ENCODE measurements at regions not wholly inside any gene's neighbourhood (a gene's known extent, or its start where the extent isn't known, plus 50 kb on each side); places are given as distances from the start of the nearest gene placed in this dataset.
"Not testable (repeated sequence)": the region's sequence is repeated elsewhere in the genome, so short reads cannot be mapped to it uniquely, and the experiment has no call there.

DNA sequence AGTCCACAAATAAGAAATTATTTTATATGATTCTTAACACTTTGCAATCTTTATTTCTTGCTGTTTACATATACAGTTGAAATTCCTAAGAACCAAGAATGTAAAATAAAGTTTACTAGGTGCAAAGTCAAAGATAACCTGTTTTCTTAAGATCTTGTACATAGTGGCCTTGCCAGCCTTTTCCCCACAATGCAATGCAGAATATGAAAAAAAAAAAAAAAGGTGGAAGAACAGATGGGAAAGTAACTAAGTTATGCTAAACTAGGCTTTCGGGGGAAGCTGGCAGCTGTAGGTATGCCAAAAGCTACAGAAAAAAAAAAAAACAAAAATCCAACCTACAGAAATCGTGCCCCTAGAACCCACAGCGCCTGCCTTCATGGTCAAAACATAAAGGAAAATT, 1588.4 kb downstream of the STIM2 start:
- DNase-seq = no peak

DNA sequence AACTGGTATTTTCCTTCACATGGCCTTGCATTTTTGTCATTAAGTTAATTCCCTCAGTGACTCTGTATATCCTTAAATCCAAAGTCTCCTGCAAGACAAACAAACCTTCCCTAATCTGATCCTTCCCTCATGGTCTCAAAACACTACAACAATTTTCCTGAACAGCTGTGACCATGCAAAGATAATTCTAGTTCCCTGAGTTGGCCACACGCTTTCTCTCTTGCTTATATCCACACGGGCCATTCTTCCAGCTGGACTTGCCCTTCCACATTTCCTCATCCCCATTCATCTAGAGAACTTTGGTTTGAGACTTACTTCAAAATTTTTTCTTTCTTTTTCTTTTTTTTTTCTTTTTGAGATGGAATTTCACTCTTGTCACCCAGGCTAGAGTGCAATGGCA, 1590.7 kb downstream of the STIM2 start:
- DNase-seq = no peak

DNA sequence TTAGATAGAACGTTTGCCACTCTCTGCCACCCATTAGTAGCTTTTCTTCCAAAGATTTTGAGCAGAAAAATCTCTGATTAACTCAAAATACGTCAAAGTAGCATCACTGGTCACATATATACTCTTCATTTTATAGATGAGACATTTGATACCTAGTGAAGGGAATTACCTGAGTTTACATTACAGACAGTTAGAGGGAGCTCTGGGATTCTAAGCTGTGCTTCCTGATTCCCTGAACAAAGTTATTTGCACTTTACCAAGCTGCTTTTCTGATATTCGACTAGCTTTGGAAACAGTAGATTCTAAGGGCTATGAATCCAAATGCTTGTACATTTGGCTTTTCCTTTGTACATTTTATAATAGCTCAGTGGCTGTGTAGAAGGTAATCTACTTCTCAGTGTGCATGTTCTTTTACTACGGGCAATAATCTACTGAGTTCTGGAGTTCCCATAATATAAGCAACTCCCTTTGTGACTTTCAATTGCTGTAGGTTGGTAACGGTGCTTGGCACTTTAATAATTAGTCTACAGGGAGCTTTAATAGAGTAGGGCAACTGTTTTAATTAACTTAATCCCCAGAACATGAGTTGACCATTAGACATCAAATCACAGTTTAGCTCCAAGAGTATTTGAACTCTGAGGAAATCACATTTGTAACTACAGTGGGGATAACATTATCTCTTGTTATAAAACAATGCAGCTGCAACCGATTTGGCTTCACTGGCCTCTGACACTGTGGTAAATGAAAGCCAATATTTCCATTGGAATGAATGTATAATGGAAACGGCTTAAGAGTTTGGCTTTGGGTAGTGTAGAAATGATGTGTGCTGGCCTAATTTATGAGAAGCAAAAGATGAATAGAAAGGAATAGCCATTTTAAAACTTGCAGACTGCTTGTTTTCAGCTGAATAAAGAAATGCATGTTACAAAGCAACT, 1602.4 kb downstream of the STIM2 start:
- no peak for DNase-seq

DNA sequence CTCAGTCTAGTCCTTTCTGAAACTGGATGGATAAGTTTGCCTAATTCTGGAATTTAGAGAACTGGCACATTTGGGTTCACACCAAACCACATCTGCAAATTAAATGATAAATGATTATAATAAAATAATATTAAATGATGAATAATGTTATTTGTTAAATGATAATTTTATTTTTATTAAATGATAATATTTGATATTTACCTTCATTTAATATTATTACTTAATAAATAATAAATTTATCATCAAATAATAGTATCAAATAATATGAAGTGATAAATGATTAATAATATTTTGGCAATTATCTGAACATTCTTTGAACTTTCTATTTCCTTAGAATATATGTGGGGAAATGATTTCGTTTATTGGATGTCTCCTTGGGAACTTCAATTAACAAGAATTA, 1604.2 kb downstream of the STIM2 start:
- no peak for DNase-seq

DNA sequence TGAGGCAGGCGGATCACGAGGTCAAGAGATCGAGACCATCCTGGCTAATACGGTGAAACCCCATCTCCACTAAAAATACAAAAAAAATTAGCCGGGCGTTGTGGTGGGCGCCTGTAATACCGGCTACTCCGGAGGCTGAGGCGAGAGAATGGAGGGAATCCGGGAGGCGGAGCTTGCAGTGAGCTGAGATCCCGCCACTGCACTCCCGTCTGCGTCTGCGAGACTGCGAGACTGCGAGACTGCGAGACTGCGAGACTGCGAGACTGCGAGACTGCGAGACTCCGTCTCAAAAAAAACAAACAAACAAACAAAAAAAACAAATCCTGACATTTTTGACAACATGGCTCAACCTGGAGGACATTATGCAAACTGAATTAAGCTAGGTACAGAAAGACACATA, 1606.2 kb downstream of the STIM2 start:
- not testable (repeated sequence) for DNase-seq

DNA sequence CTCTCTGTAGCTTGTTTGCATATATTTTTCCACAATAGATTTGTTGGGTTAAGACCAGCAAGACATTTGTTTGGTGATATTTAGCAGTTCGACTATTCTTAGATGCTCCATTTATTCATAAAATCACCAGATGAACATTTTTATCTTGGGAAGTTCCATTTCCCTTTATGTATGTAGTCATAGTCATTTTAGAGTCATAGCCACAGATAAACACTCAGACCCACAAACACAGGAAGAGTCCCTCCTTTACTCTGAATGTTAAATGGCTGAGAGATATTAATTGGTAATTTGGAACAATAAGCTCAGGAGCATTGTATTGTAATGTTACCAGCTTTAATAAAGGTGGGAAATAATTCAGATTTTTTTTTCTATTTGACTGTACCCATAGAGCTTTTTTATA, 1608.7 kb downstream of the STIM2 start:
- DNase-seq = no peak

DNA sequence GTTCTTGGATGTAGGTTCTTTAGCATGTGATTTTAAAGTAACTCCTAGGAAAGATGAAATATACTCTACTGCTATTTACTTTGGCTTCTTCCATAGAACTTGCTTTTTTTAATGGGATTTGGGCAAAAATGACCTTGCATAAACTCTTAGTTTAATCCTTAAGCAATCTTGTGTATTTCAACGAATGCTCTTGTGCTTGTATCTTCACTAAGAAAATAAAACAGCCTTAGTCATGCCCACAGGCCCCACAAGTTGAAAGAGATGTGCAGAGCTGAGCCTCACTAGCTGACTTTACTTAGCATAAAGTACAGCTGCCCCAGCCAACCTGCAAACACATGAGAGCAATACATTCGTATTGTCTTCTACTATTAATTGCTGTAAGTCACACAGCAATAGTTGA, 1609.2 kb downstream of the STIM2 start:
- DNase-seq = no peak

DNA sequence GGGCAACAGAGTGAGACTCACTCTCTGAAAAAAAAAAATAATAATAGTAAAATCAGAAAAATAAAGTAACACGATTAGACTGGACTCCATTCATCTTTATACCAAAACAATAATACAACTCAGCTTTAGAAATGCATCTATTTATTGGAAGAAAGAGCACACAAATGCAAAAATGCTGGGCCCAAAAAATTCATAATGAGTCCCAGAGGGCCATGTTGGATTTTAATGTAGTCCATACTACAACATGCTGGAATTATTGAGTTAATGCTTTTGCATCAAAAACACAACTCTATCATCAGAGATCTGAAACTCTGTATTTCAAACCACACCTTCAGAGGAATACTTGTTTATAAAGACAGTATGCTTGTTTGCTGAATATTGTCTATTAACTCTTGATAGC, 1614.7 kb downstream of the STIM2 start:
- no peak for DNase-seq

DNA sequence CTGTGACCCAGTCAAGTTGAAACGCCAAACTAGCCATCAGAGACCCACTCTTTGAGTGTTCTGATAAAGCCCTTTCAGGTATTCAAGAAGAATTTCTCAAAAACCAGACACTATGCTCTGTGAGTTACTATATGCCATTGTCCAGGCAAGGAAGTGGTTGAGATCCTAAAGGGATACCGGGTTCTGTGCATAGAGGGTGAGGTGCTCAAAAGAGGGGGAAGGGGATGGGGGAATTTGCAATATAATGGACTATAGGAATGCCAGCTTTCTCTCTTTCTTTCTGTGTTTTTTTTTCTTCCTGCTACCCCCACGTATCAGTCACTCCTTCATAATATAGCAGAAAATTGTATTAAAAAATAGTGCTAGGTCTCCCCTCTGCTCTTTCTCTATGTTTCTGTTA, 1619.0 kb downstream of the STIM2 start:
- no peak for DNase-seq

DNA sequence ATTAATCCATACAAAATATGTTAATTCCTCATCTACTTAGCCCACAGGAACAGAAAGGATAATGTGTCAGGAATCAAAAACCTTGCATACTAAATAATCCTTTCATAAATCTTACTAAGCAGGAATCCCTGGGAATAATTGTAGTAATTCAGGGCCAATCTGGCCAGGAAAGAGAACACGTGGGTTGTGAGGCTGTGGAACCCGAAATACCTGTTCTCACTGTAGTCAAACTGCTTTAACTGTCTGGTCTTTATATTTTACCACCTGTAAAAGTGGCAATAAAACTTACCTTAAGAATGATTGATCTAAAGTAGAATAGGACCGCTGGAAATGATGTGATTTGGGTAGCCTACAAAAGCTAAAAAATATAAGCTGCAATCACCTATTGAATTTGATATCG, 1620.9 kb downstream of the STIM2 start:
- DNase-seq = no peak

DNA sequence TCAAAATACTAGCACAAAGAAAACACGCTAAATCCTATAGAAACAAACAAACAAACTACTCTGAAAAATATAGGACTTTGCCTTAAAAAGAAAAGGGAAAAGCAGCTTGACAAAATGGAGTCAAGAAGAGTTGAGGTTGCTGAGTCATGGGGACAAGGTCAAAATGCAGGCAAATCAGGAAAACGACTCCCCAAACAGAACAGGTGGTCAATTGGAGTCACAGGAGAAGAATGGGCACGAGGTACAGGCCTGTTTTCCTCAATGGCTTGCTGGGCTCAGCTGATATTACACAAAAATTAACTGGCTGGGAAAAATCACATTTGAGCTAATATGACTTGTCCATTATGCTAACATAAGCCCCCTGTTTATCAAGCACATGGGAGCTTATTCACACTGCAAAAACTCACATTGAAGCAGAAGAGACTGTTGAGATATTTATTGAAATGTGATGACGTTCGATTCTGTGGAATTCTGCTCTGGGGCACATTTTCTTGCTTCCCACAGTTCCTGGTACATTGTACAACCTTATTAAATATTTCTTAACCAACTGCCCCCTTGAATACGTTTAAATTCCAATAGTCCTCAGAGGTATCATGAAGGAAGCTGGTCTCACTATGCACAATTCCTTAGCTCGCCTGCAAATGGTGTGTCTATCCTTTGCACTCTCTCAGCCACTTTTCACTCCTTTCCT, 1622.1 kb downstream of the STIM2 start:
- no peak for DNase-seq

DNA sequence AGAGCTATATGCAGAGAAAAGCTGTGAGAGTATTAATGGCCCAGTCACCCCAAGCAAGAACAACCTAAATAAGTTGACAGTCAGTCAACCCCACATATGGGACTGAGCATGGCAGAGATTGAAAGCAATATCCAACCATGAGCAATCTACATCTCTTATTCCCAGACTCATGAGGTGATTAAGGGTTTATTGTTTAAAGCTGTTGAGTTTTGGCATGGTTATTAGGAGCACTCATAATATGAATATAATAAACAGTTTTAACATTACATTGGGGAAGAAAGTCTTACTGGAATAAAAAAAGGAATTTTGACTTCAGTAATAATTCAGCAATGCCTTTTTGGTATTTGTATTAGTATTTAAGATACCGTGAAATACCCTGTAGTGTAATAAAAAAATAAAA, 1627.4 kb downstream of the STIM2 start:
- DNase-seq = no peak

DNA sequence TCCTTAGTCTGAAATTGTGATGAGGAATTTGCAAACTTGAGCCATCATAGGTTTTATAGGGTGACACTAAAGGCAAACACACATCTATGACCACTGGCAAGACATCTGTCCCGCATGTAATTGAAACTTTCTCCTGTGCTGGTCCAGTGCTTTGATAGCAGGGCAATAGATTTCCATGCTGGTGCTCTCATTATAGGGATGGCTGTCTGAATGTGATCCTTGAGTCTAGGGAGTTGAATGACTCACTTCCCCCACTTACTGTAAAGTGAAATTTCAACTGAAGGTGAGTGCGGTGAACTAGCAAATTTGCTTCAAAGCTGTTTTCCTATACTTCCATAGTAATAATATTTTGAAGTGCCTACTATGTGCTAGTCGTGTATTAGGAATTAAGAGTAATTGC, 1630.0 kb downstream of the STIM2 start:
- no peak for DNase-seq

DNA sequence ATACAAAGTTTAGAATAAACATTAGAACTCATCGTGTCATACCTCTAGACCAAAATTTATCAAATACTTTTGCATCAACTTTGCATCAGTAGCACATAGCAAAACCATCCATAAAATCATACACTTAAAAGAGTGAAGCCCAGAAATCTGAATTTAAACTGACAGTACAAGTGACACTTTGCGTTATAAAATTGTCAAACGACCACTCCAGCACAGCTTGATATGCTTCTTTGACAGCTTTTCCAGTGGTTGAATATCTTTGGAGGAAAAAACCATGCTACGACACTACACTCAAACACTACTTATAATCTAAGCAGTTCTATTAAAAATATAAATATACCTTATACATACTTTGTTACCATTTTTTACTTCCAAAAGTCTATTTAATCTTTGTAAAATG, 1644.4 kb downstream of the STIM2 start:
- no peak for DNase-seq

DNA sequence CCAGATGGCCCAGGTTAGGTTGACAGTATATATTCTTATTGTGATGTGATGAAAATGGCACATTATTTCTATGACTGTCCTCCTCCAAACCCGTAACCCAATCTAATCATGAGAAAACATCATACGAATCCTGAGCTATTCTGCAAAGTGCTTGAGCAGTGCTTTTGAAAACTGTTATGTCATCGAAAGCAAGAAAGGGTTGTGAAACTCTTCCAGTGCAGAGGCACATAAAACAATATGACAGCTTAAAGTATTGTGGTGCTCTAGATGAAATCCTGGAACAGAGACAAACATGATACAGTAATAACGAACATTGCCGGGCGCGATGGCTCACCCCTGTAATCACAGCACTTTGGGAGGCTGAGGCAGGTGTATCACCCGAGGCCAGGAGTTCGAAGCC, 1648.0 kb downstream of the STIM2 start:
- no peak for DNase-seq

DNA sequence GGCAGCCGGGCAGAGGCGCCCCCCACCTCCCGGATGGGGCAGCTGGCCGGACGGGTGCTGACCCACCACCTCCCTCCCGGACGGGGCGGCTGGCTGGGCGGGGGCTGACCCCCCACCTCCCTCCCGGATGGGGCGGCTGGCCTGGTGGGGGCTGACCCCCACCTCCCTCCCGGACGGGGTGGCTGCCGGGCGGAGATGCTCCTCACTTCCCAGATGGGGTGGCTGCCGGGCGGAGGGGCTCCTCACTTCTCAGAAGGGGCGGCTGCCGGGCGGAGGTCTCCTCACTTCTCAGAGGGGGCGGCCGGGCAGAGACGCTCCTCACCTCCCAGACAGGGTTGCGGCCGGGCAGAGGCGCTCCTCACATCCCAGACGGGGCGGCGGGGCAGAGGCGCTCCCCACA, 1654.1 kb downstream of the STIM2 start:
- not testable (repeated sequence) for DNase-seq

DNA sequence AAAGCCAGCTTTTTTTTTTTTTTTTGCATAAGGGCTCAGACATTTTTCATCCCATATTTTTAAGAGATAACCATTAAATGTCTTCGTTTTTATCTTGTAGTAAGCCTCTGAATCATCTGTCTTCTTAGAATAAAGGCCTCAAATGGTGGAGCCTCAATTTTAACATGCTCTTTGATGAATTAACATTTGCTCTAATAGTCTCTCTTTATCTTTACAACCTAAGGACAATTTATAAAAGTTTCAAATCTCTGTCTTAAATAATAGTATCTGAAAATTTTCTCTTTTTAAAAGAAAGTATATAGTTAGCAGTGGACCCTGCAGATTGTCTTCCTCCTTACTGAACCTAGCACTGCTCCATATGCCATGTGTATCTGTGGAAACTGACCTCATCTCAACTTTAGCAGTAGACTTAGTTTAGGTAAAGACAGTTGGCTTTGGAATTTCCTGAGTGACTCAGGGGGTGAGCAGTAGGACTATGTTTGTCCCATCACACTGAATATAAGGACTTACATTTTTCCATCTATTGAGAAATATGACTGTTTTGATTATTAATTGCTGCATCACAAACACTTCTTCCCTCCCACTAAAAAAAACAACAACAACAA, 1658.0 kb downstream of the STIM2 start:
- no peak for DNase-seq

DNA sequence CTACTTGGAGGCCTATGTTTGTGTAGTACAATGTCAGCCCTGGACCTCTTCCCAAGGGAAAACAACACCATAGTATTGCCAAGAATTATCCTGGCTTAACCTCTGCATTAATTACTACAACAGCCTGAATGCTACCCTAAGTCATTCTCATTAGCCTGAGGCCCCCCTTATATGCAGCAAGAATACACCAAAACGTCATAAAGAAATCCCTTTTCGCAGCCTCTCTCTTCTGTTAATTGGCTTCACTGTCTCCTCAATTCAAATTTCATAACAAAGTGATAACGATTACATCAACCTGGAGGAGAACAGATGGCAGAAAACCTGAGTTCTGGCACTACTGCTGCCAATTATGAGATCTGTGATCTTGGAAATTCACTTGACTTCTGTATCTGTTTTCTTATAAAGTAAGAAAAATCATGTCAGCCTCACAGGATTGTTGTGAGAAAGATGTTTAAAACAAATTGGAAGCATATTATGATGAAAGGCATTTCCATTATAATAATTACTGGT, 1663.1 kb downstream of the STIM2 start:
- no peak for DNase-seq

DNA sequence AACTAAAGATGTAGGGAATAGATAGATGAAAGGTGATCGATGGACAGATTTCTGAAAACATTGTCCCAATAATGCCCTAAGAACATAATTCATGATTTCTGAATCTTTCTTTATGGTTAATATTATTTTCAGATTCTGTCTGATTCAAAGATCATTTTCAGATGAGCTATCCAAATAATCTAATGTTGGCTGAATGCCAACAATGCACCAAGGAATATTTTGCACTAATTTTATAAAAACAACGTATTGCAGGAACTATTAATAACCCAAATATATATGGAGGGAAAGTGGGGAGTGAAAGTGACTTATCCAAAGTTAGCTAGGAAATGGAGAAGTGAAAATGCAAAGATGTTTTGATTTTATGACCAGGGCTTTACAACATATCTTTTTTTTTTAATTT, 1675.5 kb downstream of the STIM2 start:
- no peak for DNase-seq

DNA sequence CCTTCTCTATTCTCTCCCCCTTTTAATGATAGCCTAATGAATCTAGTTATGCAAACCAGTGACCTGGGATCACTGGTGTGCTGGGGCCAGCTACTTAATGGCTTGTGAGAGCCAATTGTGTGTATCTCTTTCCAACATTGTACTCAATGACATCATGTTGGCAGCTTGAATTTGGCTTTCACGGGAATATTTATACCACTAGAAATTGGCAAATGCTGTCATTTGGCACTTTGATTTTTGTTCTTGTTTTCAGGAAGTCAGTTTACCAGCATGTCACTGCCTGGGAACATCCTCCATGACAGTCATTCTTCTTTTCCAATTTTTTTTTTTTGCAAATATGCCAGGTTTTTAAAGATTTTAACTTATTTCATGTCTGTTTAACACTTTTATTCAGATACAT, 1685.3 kb downstream of the STIM2 start:
- DNase-seq = no peak

DNA sequence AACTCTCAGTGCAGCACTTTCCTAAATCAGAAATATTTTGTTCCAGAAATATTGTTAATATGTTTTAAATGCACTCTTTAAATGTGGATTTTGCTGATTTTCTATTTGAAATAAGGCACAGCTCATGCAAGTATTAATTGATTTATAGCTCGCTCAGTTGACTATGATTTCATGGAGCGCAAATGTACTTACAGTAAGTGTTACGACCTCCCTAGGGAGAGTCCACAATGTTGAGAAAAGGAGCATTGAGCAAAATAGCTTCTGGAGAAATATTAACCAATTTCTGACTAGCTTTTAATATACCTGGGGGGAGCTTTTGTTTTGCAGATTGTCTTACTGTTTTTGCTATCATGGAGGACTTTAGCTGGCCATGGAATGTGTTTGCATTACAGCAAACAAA, 1687.5 kb downstream of the STIM2 start:
- DNase-seq = no peak

DNA sequence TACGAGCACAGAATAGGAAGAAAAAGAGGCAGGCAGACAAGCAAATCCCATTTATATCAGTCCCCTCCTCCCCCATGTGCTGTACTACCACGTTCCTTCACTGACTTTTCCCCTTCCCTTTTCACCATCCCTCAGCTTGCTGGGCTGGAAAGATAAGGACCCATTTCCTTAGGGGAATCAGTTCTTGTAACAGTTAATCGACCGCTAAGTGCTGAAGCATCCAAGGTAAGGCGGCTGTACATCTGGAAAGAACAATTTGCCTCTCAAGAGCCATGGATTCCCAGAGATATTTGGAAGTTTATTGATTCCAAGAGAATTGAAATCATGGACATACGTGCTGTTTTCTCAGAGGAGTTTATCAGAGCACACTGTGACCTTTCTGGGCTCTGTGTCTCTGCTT, 1688.0 kb downstream of the STIM2 start:
- no peak for DNase-seq

DNA sequence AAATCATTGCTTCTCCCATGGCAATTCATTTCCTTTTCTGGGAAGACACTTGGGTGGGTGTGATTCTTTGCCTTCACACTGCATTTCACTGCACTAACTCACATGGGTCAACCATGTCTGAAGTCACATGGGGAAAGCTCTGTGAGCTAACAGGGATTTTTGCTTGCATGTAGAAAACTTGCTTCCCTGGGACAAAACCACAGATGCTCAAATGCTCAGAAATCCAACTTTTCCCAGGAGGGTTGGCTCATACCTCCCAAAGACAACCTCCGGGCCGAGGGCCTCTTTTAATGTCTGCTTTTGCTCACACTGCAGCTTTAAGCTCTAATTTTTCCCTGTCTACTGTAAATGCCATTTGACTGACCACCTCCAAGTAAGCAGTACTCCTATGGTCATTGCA, 1695.2 kb downstream of the STIM2 start:
- DNase-seq = no peak

DNA sequence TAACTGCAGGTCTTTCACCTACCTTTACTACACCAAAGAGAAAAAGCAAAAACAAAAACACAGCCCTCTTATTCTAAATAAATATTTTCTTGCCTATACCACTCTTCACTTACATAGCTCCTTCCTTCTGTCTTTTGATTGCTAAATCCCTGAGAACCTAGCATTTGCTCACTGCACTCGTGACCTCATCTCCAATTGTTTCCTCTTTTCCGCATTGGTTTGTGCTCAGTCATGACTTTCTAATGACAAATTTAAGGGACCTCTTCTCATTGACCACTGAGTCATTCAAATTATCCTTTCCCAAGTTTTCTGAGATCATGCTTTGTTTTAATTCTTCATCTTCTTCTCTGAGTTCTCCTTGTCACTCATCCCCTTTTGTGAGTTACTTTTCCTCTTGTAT, 1697.1 kb downstream of the STIM2 start:
- no peak for DNase-seq
